Osteoblast (primary cell): ENCODE measurements at regions not wholly inside any gene's neighbourhood (a gene's known extent, or its start where the extent isn't known, plus 50 kb on each side); places are given as distances from the start of the nearest gene placed in this dataset.

Source experiments
- DNase-seq: peaks from one replicate; pipeline ENCODE4 v3.0.0; 2011; ENCODE audit warnings: low spot score, mixed read lengths; ENCODE audit not compliant: insufficient read length; ENCODE audit errors: missing footprints
- H2AFZ ChIP-seq: 2 replicates; pipeline ENCODE4 v1.6.0; 2011; ENCODE audit warnings: mild to moderate bottlenecking, low read length
- H3K27ac ChIP-seq: 2 replicates; pipeline ENCODE4 v1.5.1; 2011; ENCODE audit warnings: mild to moderate bottlenecking, low read depth, low read length, moderate library complexity
- H3K27me3 ChIP-seq: 2 replicates; pipeline ENCODE4 v1.6.0; 2012; ENCODE audit warnings: mild to moderate bottlenecking, control low read depth, inconsistent platforms, low read length, moderate library complexity; ENCODE audit not compliant: insufficient read depth
- H3K36me3 ChIP-seq: 2 replicates; pipeline ENCODE4 v1.5.1; 2011; ENCODE audit warnings: mild to moderate bottlenecking, low read length, control low read depth, moderate library complexity; ENCODE audit not compliant: insufficient read depth
- H3K4me1 ChIP-seq: 2 replicates; pipeline ENCODE4 v1.5.1; 2011; ENCODE audit warnings: mild to moderate bottlenecking, low read length, control low read depth, moderate library complexity; ENCODE audit not compliant: insufficient read depth
- H3K4me2 ChIP-seq: 2 replicates; pipeline ENCODE4 v1.6.0; 2011; ENCODE audit warnings: mild to moderate bottlenecking, low read length; ENCODE audit not compliant: insufficient read depth
- H3K4me3 ChIP-seq: fragments of 200-600 bp; sonication (generic); 3 replicates; pipeline ENCODE4 v1.5.1; 2012; ENCODE audit warnings: mild to moderate bottlenecking, low read length, inconsistent platforms; ENCODE audit not compliant: insufficient read depth
- H3K79me2 ChIP-seq: 2 replicates; pipeline ENCODE4 v1.6.0; 2012; ENCODE audit warnings: mild to moderate bottlenecking, low read length, control low read depth, inconsistent platforms; ENCODE audit not compliant: insufficient read depth
- H3K9me3 ChIP-seq: 2 replicates; pipeline ENCODE4 v1.5.1; 2011; ENCODE audit warnings: low read depth, low read length, control low read depth
- H4K20me1 ChIP-seq: 2 replicates; pipeline ENCODE4 v1.6.0; 2012; ENCODE audit warnings: mild to moderate bottlenecking, low read length, control low read depth; ENCODE audit not compliant: insufficient read depth
- TF ChIP-seq, protein P1 (sequence below): IDR thresholded peaks from 2 replicates; pipeline ENCODE4 v1.5.1; 2011; ENCODE audit warnings: mild to moderate bottlenecking, low read depth, low read length, moderate library complexity; ENCODE audit errors: extremely low read depth

- no peaks in the 10 kb centered on the region for H3K36me3 ChIP-seq
- no peaks in the 10 kb centered on the region for H3K27me3 ChIP-seq
- no peaks in the 10 kb centered on the region for H3K9me3 ChIP-seq
- no peak overlapping the region for H3K4me2 ChIP-seq
- no peak for DNase-seq
- H2AFZ ChIP-seq, result no peak overlapping the region
- H4K20me1 ChIP-seq, result no peaks in the 10 kb centered on the region
- no peak overlapping the region for H3K4me3 ChIP-seq
- TF ChIP-seq, protein P1, sequence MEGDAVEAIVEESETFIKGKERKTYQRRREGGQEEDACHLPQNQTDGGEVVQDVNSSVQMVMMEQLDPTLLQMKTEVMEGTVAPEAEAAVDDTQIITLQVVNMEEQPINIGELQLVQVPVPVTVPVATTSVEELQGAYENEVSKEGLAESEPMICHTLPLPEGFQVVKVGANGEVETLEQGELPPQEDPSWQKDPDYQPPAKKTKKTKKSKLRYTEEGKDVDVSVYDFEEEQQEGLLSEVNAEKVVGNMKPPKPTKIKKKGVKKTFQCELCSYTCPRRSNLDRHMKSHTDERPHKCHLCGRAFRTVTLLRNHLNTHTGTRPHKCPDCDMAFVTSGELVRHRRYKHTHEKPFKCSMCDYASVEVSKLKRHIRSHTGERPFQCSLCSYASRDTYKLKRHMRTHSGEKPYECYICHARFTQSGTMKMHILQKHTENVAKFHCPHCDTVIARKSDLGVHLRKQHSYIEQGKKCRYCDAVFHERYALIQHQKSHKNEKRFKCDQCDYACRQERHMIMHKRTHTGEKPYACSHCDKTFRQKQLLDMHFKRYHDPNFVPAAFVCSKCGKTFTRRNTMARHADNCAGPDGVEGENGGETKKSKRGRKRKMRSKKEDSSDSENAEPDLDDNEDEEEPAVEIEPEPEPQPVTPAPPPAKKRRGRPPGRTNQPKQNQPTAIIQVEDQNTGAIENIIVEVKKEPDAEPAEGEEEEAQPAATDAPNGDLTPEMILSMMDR, result no peak
- H3K4me1 ChIP-seq, result peaks cover 35% of the 10 kb centered on the region
- H3K79me2 ChIP-seq, result no peaks in the 10 kb centered on the region
- H3K27ac ChIP-seq, result no peak overlapping the region
Measured at GRCh38 chr13:44664308-44664707, 88.2 kb upstream of the TSC22D1 start.

DNA sequence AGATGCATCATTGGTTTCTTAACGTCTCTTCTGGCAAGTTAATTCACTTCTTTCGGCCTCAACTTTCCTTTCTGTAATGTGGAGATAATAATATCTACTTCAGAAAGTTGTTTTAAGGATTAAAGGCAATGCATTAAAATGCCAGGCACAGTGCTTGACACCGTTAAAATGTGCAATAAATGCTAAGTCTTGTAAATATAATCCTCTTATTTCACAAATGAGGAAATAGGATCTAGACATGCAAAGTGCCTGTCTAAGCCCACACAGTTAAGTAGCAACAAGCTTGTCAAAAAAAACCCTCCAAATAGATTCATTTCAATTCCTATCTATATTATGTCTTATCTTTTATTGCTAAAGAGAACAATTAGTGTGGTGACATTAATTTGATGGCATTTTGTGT, 86.4 kb upstream of the TSC22D1 start:
- H3K4me2 ChIP-seq, result no peak overlapping the region
- H3K4me1 ChIP-seq, result peaks cover 17% of the 10 kb centered on the region
- TF ChIP-seq, protein P1, result no peak
- H3K9me3 ChIP-seq, result no peaks in the 10 kb centered on the region
- no peak overlapping the region for H2AFZ ChIP-seq
- no peaks in the 10 kb centered on the region for H3K27me3 ChIP-seq
- H3K27ac ChIP-seq, result no peak overlapping the region
- no peaks in the 10 kb centered on the region for H3K36me3 ChIP-seq
- no peak for DNase-seq
- no peak overlapping the region for H3K4me3 ChIP-seq
- H4K20me1 ChIP-seq, result no peaks in the 10 kb centered on the region
- H3K79me2 ChIP-seq, result no peaks in the 10 kb centered on the region

DNA sequence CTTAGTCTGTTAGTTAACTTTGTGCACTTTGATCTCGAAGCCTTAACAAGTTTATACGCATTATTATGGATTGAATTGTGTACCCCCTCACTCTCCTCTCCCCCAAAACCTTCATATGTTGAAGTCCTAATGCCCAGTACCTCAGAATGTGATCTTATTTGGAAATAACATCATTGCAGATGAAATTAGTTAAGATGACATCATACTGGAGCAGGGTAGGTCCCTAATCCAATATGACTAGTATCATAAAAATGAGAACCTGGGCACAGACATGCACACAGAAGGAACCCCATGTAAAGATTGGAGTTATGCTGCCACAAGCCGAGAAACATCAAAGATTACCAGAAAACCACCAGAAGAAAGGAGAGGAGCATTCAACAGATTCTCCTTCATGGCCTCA, 85.8 kb upstream of the TSC22D1 start:
- Histone ChIP-seq H3K9me3 (no peaks in the 10 kb centered on the region), H3K79me2 (no peaks in the 10 kb centered on the region), H3K27me3 (no peaks in the 10 kb centered on the region), H3K4me3 (no peak overlapping the region), H3K27ac (no peak overlapping the region), H3K36me3 (no peaks in the 10 kb centered on the region), H4K20me1 (no peaks in the 10 kb centered on the region), H2AFZ (no peak overlapping the region), H3K4me1 (peaks cover 11% of the 10 kb centered on the region), H3K4me2 (no peak overlapping the region)
- no peak for DNase-seq
- TF ChIP-seq, protein P1, result no peak

DNA sequence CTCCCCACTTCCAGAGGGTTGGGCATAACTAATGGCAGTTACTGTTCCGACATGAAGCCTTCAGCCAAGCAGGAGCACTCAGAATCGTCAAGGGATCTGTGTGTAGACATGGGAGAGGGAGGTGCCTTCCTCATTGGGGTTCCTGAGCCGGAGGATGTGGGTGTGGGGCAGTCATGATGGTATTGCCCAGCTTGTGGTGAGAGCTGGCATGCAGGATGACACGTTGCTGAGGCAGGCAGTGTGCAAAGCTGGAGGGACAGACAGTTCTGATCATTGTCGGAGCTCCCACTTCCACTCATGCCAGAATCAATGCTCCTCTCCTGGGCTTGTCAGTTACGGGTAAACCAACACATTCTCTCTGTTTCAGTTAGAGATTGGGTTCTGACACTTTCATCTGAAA, 83.9 kb upstream of the TSC22D1 start:
- Histone ChIP-seq H3K4me2 (peak overlapping the region; percentile 34), H3K27me3 (no peaks in the 10 kb centered on the region), H3K79me2 (no peaks in the 10 kb centered on the region), H4K20me1 (no peaks in the 10 kb centered on the region), H2AFZ (peak overlapping the region; percentile 88), H3K4me1 (peaks cover 12% of the 10 kb centered on the region), H3K9me3 (no peaks in the 10 kb centered on the region), H3K4me3 (no peak overlapping the region), H3K27ac (no peak overlapping the region), H3K36me3 (no peaks in the 10 kb centered on the region)
- no peak for DNase-seq
- TF ChIP-seq, protein P1, result no peak
